Effector memory CD8-positive, alpha-beta T cell (primary cell): ENCODE measurements at regions not wholly inside any gene's neighbourhood (a gene's known extent, or its start where the extent isn't known, plus 50 kb on each side); places are given as distances from the start of the nearest gene placed in this dataset.

Experiments
- ATAC-seq: fragments of 150-1000 bp; cut with Tn5 transposase; replicated peaks from 2 replicates; pipeline ENCODE4 v1.10.0; 2021; ENCODE audit warnings: mild to moderate bottlenecking, moderate library complexity
- DNase-seq, 3 experiments: peaks; one replicate each; pipeline ENCODE4 v3.0.0; 2021
- H3K27ac Mint-ChIP-seq, 2 donors: one replicate each; pipeline ENCODE4 v1.8.0; 2022; ENCODE audit warnings: mild to moderate bottlenecking in 2 of 2, mixed read lengths in 2 of 2, moderate library complexity in 2 of 2
- H3K27me3 Mint-ChIP-seq, 2 donors: one replicate each; pipeline ENCODE4 v1.8.0; 2022; ENCODE audit warnings: mixed read lengths in 2 of 2
- H3K36me3 Mint-ChIP-seq: one replicate; pipeline ENCODE4 v1.8.0; 2022; ENCODE audit warnings: mild to moderate bottlenecking, moderate library complexity, mixed read lengths; ENCODE audit not compliant: insufficient read depth
- H3K4me1 Mint-ChIP-seq, 2 donors: one replicate each; pipeline ENCODE4 v1.8.0; 2022; ENCODE audit warnings: low read depth in 2 of 2, mixed read lengths in 2 of 2
- H3K4me3 Mint-ChIP-seq, 2 donors: one replicate each; pipeline ENCODE4 v1.8.0; 2022; ENCODE audit warnings: mild to moderate bottlenecking in 2 of 2, mixed read lengths in 2 of 2, moderate library complexity in 2 of 2
- H3K9me3 Mint-ChIP-seq, 2 donors: one replicate each; pipeline ENCODE4 v1.8.0; 2022; ENCODE audit warnings: mixed read lengths in 2 of 2

DNA sequence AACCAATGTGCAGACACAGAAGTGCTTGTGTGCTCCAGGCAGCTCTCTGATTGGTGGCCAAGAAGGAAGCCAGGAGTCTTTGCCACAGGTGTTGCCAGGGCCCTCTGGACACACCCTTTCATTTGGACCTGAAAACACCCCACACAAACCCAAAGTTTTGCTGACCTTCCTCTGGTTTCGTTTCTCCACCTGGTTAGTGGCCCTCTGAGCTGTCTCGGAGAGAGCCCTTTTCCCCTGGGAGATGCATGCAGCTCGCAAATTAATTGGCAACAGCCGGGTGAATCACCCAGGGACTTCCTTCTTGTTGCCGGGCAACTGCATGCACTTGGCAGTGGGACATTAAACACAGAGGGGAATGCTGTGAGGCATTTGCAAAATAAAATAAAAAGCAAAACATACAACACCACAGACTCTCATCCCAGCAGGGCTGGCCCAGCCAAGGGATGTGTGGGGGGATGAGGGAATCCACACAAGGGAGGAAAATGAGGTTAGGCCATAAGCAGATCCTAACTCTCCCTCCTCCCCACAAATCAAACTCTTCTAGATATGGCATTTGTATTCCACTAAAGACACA lies 286.6 kb downstream of the SOX9 start:
- H3K27ac Mint-ChIP-seq = no peak overlapping the region
- H3K36me3 Mint-ChIP-seq = no peaks in the 10 kb centered on the region
- no peaks in the 10 kb centered on the region for H3K27me3 Mint-ChIP-seq
- no peak overlapping the region for H3K4me3 Mint-ChIP-seq
- DNase-seq = no peak
- H3K9me3 Mint-ChIP-seq = no peaks in the 10 kb centered on the region
- no peaks in the 10 kb centered on the region for H3K4me1 Mint-ChIP-seq
- ATAC-seq = no peak

DNA sequence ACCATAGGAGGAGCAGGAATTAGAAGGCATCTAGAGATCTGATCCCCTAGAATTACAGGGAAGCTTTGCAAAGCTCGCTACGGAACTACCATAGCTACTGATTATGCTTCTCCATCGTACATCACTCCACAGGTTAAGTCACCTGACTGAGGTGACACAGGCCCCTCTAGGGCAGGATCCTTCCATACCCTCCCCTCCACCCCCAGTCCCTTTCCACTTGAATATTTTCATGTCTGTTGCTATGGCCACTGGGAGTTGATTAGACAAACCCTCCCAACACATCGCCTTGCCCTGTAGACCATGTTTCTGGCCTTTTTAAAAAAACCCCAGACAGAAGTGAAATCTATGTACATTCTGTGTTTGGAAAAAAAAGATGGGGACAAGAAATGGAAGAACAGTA lies 287.1 kb downstream of the SOX9 start:
- ATAC-seq (no peak), DNase-seq (no peak)
- no peaks in the 10 kb centered on the region for H3K9me3 Mint-ChIP-seq
- no peak overlapping the region for H3K4me3 Mint-ChIP-seq
- no peaks in the 10 kb centered on the region for H3K4me1 Mint-ChIP-seq
- no peak overlapping the region for H3K27ac Mint-ChIP-seq
- no peaks in the 10 kb centered on the region for H3K27me3 Mint-ChIP-seq
- H3K36me3 Mint-ChIP-seq = no peaks in the 10 kb centered on the region

DNA sequence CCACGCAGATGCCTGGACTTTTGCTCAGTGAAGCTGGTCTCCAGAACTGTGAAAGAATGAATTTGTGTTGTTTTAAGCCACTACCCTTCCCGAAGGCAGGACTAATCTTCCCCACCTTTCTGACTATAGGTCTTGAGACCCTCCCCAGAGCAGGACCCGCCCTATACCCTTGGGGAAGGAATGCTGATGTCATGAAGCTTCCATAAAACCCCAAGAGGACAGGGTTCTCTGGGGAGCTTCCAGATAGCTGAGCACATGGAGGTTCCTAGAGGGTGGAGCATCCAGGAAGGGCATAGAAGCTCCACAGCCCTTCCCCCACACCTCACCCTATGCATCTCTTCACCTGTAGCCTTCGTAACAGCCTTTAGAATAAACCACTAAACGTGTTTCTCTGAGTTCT lies 287.8 kb downstream of the SOX9 start:
- Mint-ChIP-seq H3K36me3 (no peaks in the 10 kb centered on the region), H3K4me3 (no peak overlapping the region), H3K4me1 (no peaks in the 10 kb centered on the region), H3K27ac (no peak overlapping the region), H3K9me3 (no peaks in the 10 kb centered on the region), H3K27me3 (peaks cover 0 to 1% of the 10 kb centered on the region in 2 donors)
- no peak for DNase-seq
- no peak for ATAC-seq

DNA sequence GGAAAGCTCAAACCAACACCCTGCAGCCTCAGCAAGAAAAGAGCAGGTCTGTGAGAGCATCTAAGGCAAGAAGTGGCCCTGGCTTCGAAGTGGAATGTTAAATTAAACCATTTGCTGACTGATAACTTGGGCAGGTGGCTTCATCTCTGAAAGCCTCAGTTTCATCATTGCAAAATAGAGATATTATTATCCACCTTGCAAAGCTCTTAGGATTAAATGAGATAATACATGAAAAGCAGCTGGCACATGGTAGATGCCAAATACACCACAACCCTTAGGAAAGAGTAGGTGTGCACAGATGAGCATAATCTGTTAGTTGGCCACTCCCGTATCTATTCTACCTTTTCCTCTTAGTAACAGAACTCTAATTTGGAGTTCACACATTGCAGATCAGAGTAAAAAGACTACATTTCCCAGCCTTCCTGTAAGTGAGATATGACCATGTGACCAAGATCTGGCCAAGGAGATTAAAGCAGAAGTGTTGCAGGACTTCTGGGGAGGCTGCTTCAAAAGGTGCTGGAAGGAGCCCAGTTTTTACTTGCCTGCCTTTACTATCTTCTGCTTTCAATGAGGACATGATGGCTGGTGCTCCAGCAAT lies 288.7 kb downstream of the SOX9 start:
- no peak overlapping the region for H3K4me3 Mint-ChIP-seq
- DNase-seq (no peak), ATAC-seq (no peak)
- H3K27me3 Mint-ChIP-seq = peaks cover 0 to 9% of the 10 kb centered on the region in 2 donors
- H3K36me3 Mint-ChIP-seq = no peaks in the 10 kb centered on the region
- no peak overlapping the region for H3K27ac Mint-ChIP-seq
- no peaks in the 10 kb centered on the region for H3K9me3 Mint-ChIP-seq
- H3K4me1 Mint-ChIP-seq = no peaks in the 10 kb centered on the region

DNA sequence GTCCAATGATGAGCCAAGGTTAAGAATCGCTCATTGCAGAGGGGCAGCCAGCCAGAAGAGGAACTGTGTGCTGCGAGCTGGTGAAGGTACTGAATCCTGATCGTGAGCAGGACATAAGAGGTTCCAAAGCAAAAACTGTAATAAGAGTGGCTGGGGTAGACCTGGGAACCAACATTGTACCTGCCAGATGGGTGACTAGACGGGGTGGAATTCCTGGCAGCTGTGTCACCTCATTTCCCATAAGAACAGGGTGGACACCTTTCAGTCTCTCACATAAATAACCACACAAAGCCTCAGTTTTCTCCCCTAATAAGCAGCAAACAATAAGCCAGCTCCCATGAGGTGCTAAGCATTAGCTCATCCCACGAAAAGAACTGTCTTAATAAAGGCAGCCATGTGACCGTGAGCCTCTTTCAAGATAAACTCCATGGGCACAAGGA lies 290.3 kb downstream of the SOX9 start:
- Mint-ChIP-seq H3K36me3 (no peaks in the 10 kb centered on the region), H3K9me3 (no peaks in the 10 kb centered on the region), H3K27ac (no peak overlapping the region), H3K4me3 (no peak overlapping the region), H3K4me1 (no peaks in the 10 kb centered on the region), H3K27me3 (peaks cover 0 to 9% of the 10 kb centered on the region in 2 donors)
- ATAC-seq = no peak
- DNase-seq = no peak

DNA sequence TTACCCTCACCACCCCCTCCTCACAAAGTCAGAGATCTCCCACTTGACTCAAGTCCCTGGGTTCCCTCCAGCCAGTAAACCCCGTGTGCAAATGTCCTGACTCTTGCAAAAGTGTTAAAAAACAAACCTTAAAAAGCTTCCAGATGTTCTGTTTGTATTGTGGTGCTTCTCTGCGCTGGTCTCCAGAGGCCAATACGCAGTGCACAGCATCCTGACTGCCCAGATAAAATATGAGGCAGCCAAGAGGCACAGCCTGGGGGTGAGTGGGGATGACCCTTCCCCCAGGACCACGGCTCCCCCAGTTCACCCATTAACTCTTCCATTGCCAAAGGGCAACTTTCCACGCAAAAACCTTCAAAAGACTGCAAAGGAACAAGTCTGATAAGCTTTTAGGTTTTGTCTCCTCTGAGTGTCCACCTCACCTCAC lies 291.8 kb downstream of the SOX9 start:
- Mint-ChIP-seq H3K4me1 (no peaks in the 10 kb centered on the region), H3K27me3 (peaks cover 0 to 9% of the 10 kb centered on the region in 2 donors), H3K27ac (no peak overlapping the region), H3K4me3 (no peak overlapping the region), H3K9me3 (no peaks in the 10 kb centered on the region), H3K36me3 (no peaks in the 10 kb centered on the region)
- ATAC-seq = no peak
- DNase-seq = no peak

DNA sequence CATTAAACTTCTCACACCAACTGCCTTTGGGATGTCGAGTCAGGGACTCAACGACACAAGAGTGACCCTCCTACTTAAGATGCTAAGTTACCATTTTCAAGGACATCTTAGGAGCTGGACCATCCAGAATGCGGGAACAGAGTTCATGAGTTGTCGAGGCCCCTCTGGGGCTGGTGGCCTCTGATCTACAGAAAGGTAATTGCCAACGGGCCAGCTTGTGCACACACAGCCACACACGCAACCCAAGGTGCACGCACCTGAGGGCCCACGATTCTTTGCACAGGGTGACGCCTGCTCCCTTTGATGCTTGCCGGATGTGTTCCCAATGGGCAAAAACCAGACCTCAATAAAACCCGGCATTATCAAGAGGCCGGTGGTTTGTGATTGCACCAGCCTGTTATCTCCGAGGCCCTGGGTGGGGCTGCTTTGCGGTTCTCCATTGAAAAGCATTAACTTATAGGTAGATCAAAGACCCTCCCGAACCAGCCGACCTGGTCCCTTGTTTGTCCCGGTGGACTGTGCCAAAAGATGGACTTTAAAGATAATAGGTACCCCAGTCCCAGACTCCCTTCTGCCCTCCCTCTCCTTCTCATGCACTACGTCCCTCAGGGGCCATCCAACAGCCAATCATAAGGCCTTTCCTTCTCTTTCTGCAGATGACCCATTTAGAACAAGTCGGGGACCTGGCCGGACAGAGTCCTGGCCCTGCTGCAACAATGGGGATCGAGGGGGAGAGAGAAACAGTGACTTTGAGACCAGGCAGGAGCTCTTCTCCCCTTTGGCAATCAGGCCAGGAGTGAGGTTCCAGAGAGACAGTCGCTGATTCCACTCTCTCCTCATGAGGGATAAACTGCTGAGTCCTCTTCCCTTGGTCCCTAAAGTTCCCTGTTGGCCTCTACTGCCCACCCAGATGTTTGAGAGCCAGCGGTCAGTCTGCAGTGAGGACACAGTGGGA lies 292.5 kb downstream of the SOX9 start:
- Mint-ChIP-seq H3K4me1 (no peaks in the 10 kb centered on the region), H3K9me3 (peaks cover 2 to 6% of the 10 kb centered on the region in 2 donors), H3K4me3 (no peak overlapping the region), H3K27ac (no peak overlapping the region), H3K27me3 (peaks cover 0 to 9% of the 10 kb centered on the region in 2 donors), H3K36me3 (no peaks in the 10 kb centered on the region)
- no peak for ATAC-seq
- no peak for DNase-seq

DNA sequence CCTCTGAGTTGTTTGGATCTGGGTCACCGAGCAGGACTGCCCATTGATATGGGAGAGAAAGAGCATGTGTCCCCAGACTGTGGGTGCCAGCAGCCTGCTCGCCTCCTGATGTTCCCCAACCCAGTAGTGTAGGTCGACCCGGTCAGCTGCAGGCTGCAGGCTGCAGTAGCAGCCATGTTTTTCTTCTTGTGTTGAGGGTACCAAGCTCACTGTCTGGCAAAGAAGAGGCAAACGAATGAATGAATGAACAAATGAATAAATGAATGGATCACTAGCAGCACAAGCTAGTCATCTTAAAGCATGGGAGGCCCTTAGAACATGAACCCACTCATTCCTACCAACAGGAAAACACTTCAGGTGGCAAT lies 293.2 kb downstream of the SOX9 start:
- DNase-seq (no peak), ATAC-seq (no peak)
- no peaks in the 10 kb centered on the region for H3K4me1 Mint-ChIP-seq
- no peak overlapping the region for H3K27ac Mint-ChIP-seq
- H3K27me3 Mint-ChIP-seq = peaks cover 0 to 9% of the 10 kb centered on the region in 2 donors
- no peak overlapping the region for H3K4me3 Mint-ChIP-seq
- no peaks in the 10 kb centered on the region for H3K36me3 Mint-ChIP-seq
- peaks cover 2 to 13% of the 10 kb centered on the region in 2 donors for H3K9me3 Mint-ChIP-seq

DNA sequence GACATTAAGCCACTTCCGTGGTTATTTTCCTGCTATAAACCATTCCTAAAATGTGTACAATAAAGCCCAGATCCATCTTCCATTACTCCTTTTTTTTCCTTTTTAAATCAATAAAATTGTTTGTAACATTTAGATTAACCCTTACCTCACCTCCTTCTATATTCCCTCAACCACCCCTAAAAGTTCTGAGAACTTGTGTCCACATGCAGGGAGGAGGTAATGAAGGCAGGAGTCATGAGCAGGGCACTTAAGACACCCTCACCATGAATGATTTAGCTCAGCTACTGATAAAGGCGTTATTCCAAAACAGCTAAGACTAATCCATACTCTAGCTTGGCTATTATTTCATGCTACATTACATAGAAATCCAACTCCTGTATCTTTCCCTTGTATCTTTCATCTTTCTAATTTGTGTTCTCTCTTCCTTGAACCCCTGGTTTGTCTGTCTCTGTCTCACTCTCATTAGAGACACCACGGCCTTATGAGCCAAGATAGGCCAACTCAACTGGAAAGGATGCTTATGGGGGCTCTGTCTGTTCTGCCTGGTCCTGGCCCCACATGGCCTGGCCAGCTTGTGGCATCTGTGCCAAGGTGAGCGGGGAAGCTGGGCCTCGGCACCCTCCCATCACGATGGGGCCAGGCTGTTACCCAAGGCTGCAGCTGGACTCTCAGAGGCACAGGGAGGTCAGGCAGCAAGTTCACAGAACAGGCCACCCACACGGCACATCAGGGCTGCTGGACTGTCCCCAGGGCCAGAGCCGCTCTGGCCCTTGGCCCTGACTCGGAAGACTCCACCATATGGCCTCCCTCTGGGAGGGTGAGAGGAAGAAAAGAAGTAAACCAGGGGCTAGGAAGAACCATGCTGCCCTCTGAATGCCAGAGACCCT lies 294.4 kb downstream of the SOX9 start:
- ATAC-seq (no peak), DNase-seq (no peak)
- peaks cover 2 to 14% of the 10 kb centered on the region in 2 donors for H3K9me3 Mint-ChIP-seq
- no peak overlapping the region for H3K27ac Mint-ChIP-seq
- H3K4me3 Mint-ChIP-seq = no peak overlapping the region
- H3K36me3 Mint-ChIP-seq = no peaks in the 10 kb centered on the region
- H3K4me1 Mint-ChIP-seq = no peaks in the 10 kb centered on the region
- H3K27me3 Mint-ChIP-seq = peaks cover 0 to 12% of the 10 kb centered on the region in 2 donors

DNA sequence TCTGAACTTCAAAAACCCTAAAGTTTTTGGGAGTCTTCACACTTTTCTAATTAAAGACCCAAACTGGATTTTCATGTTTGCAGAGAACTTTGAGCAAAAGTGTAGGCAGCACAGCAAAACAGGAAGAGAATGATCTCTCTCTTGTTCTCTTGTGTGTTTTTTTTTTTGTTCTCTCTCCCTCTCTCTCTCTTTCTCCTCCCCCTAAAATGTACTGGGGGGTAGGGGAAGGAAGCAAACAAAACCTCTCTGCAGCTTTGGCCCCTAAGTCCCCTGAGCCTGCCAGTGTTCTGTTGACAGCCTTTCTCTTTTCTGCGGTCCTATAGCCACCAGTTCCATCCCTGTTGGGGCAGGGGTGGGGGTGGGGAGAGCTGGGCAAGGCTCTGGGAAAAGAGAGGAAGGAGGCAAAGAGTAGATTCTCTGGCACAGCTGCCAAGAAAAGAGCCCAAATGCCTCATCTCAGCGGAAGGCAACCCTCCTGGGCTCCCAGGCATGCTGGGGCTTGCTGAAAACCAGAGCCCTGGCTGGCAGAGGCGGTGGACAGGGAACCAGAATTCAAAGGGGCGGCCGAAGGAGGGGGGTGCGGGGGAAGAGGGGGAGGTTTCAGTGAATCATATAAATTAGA lies 295.3 kb downstream of the SOX9 start:
- Mint-ChIP-seq H3K4me1 (no peaks in the 10 kb centered on the region), H3K9me3 (peaks cover 2 to 14% of the 10 kb centered on the region in 2 donors), H3K36me3 (no peaks in the 10 kb centered on the region), H3K27me3 (peaks cover 0 to 21% of the 10 kb centered on the region in 2 donors), H3K27ac (no peak overlapping the region), H3K4me3 (no peak overlapping the region)
- ATAC-seq (no peak), DNase-seq (no peak)

DNA sequence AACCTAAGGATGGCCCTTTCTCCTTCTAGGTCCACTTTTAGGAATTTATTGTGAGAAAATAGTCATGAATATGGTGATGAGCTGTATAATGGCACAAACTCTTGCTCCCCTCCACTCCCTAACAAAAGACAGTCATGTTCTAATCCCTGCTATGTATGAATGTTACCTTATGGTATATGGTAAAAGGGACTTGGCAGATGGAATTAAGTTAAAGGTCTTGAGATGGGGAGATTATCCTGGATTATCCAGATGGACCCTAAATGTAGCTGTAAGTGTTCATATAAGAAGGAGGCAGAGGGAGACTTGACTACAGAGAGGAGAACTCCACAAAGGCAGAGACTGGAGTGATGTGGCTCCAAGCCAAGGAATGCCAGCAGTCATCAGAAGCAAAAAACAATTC lies 296.1 kb downstream of the SOX9 start:
- H3K27ac Mint-ChIP-seq = no peak overlapping the region
- H3K27me3 Mint-ChIP-seq = peaks cover 0 to 27% of the 10 kb centered on the region in 2 donors
- H3K9me3 Mint-ChIP-seq = peaks cover 2 to 14% of the 10 kb centered on the region in 2 donors
- H3K36me3 Mint-ChIP-seq = no peaks in the 10 kb centered on the region
- ATAC-seq = no peak
- no peaks in the 10 kb centered on the region for H3K4me1 Mint-ChIP-seq
- no peak for DNase-seq
- no peak overlapping the region for H3K4me3 Mint-ChIP-seq

DNA sequence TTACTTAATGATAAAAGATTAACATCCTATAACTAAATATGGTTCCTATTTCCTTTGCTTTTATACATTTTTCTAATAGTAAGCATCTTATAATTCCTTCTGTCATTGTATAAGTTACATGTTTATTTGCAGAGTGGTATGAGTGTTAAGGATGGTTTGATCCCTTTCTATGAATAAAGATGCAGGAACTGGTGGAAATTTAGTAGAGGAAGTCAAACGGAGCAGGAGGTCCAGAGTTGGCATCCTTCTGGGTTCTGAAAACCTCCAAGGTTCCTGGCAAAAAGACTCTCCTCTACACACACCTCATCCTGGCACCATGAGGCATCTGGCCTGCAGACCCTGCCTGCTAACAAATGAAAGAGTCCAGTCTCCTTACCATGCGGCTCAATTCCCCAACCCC lies 296.8 kb downstream of the SOX9 start:
- ATAC-seq (no peak), DNase-seq (no peak)
- H3K4me3 Mint-ChIP-seq = no peak overlapping the region
- H3K27ac Mint-ChIP-seq = no peak overlapping the region
- peaks cover 0 to 27% of the 10 kb centered on the region in 2 donors for H3K27me3 Mint-ChIP-seq
- no peaks in the 10 kb centered on the region for H3K4me1 Mint-ChIP-seq
- peaks cover 2 to 14% of the 10 kb centered on the region in 2 donors for H3K9me3 Mint-ChIP-seq
- H3K36me3 Mint-ChIP-seq = no peaks in the 10 kb centered on the region
